HT1080 (cell line): ENCODE measurements at regions not wholly inside any gene's neighbourhood (a gene's known extent, or its start where the extent isn't known, plus 50 kb on each side); places are given as distances from the start of the nearest gene placed in this dataset. TPM values are rescaled to one million over a fixed set of nuclear protein-coding genes. Genes with fewer than 3 reads are reported as not detected.

Experiments
- DNase-seq: peaks from one replicate; pipeline ENCODE4 v3.0.0-alpha.2; 2015; ENCODE audit warnings: low read depth
- small RNA-seq: library from RNA; depleted of rRNA; stranded (forward); fragments of <200 nt; gene quantifications from one replicate; pipeline ENCODE3, GENCODE V24; 2014

GRCh38 chr13:73136776-73137175 lies 78.0 kb downstream of the KLF5 start:
- no peak for DNase-seq

GRCh38 chr13:73133531-73133930 lies 74.7 kb downstream of the KLF5 start:
- DNase-seq, result peak; percentile 43

- DNase-seq, result no peak
Measured at GRCh38 chr13:73131247-73131646, 72.4 kb downstream of the KLF5 start.

- peak; percentile 46 for DNase-seq
Measured at GRCh38 chr13:73129023-73129422, 70.2 kb downstream of the KLF5 start.

Small RNA genes lying in the stretch of these regions (small RNA-seq; reads per million reads assigned to genes)
- gene AL162376.1 (not detected), gene RNU4-10P (0.09 reads per million), gene RNY1P8 (not detected)
